ENCODE measurements at regions not wholly inside any gene's neighbourhood (a gene's known extent, or its start where the extent isn't known, plus 50 kb on each side); places are given as distances from the start of the nearest gene placed in this dataset.
"Not testable (repeated sequence)": the region's sequence is repeated elsewhere in the genome, so short reads cannot be mapped to it uniquely, and the experiment has no call there.

GRCh38 chr10:100642295-100642994, 102.9 kb upstream of the PAX2 start:
- no peak for DNase-seq

GRCh38 chr10:100645091-100645490, 100.3 kb upstream of the PAX2 start:
- DNase-seq: no peak

GRCh38 chr10:100645613-100646392, 99.6 kb upstream of the PAX2 start:
- DNase-seq: no peak

- DNase-seq: no peak
Observed at GRCh38 chr10:100647928-100648327, 97.5 kb upstream of the PAX2 start.

- no peak for DNase-seq
Observed at GRCh38 chr10:100650693-100651092, 94.7 kb upstream of the PAX2 start.

DNA sequence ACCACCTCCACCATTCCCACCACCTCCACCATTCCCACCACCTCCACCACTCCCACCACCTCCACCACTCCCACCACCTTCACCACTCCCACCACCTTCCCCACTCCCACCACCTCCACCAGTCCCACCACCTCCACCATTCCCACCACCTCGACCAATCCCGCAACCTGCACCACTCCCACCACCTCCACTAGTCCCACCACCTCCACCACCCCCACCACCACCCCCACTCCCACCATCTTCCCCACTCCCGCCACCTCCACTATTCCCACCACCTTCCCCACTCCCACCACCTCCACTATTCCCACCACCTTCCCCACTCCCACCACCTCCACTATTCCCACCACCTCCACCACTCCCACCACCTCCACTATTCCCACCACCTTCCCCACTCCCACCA, 94.3 kb upstream of the PAX2 start:
- not testable (repeated sequence) for DNase-seq

- no peak for DNase-seq
Observed at GRCh38 chr10:100651916-100652315, 93.5 kb upstream of the PAX2 start.

DNA sequence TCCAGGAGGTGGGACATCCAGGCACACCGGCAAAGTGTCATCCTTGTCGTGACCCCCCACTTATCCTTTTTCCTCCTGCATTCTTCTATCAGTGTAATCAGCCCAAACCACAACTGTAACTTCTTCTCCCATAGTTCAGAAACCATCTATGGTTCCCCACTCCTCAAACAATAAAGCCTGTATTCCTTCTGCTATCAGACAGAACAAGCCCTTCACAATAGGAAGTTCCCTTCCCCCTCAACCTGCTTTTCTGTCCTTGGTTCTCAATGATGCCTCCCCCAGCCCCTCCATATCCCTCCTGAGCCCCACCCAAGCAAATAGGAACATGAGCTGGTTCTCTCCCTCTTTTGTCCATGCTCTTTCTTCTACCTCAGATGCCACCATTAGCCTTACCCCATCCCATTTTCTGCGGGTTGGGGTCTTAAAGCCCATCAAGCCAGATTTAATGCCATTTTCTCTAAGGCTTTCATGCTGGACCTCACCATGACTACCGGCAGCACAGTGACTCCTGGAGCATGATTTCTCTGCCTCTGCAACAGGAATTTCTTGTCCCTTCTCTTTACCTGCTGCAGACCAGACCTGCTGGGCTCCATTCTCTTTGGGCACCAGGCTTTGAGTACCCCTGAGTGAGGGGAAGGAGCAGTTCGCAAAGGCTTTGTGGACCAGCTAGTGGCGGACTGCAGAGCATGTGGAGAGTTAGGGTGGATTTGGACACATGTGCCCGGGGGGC, 92.8 kb upstream of the PAX2 start:
- DNase-seq: no peak

DNA sequence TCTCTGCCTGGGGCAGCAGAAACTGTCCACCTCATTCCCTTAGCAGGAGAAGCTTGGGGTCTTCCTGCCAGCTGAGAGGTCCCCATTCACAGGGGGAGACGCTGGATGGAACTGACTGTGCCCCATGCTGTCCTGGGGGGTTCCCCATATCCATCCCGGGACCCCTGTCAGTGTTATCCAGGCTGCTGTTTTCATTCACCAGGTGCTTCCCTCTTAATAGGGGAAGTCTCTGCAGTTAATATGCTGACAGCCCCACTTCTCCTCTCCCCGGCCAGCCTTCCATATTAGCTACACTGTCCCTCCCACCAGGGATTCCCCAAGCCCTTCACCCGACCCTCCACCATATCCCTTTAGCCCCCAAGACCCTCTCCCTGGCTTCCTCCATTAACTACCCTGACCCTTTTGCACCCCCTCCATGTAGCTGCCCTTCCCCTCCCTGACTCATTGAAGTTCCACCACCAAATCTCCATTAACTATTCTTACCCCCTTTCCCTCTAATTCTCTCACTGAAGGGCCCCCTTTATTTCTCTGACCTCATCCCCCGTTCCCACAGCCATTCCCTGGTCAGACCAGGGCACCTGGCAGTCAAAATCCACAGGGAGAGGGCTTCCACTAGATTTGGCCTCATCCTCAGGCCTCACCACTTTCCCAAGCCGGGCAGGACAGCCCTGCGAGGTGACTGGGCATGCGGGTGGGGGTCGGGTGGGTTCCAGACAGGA, 92.0 kb upstream of the PAX2 start:
- no peak for DNase-seq

GRCh38 chr10:100653957-100654781, 91.2 kb upstream of the PAX2 start:
- peak; percentile 53 to 57 for DNase-seq

GRCh38 chr10:100654782-100655325, 90.5 kb upstream of the PAX2 start:
- DNase-seq: peak; percentile 18 to 30

DNA sequence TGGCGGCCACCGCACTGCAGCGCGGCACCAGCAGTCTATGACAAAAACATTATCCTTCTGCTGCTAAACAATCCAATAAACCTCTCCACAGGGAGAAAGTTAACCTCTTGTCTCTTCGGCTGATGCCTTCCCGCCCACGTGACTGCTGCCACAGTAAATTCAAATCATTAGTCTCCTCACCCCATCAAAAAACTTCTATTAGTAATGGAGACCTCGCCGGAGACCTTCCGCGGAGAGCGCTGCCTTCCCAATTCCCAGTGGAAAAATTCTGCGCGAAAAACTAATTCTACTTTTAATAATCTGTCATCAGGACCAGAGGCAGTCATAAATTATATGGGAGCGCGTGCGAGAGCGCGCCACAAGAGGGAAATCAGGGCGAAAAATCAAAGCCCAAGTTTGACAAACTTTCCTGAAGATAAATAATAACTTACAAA, 90.0 kb upstream of the PAX2 start:
- DNase-seq: no peak

DNA sequence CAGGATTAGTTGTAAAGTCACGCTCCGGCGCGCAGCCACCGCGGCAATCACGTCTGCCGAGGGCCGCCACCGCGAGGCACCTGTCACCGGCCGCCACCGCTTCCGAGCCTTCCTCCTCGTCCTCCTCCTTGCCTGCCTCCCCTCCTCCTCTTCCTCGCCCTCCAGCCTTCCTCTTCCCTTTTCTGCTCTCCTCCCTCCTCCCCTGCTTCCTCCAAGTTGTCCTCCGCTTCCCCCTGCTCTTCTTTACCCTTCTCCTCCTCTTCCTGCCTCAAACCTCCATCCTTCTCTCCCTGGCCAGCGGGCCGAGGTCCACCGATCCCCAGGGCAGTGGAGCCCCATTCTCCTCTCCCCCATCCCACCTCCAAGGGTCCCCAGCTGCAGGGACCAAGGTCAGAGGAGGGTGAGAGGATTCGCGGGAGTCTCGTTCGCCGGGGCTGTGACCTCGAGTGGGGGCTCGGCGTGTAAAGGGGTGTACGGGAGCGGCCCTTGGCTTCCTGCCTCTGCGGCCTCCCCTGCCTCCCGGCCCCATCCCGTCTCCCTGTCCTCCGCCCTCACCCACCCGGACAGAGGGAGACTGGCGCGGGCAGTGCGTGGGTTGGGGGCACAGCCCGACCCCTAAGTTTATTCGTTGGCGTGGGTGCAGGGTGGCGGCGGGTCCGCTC, 89.5 kb upstream of the PAX2 start:
- peak; percentile 19 to 27 for DNase-seq

DNA sequence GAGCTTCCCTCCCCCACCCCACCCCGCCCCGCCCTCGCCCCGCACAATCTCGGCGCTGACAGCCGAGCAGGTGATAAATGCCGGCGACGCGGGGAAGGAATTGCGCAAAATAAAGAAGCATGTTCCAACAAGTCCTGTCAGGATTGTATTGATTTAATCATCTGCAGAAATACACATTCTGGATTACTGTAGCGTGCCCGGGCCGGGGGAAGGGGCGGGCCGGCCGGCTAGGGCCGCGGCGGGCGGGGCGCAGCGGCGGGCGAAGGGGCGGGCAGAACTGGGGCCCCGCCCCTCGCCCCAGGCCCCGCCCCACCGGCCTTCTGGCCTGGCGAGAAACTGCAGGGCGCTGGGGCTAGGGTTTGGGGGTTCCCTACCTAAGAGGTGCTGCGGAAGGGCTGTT, 88.9 kb upstream of the PAX2 start:
- DNase-seq: peak; percentile 11 to 14

GRCh38 chr10:100658269-100658668, 87.1 kb upstream of the PAX2 start:
- no peak for DNase-seq

DNA sequence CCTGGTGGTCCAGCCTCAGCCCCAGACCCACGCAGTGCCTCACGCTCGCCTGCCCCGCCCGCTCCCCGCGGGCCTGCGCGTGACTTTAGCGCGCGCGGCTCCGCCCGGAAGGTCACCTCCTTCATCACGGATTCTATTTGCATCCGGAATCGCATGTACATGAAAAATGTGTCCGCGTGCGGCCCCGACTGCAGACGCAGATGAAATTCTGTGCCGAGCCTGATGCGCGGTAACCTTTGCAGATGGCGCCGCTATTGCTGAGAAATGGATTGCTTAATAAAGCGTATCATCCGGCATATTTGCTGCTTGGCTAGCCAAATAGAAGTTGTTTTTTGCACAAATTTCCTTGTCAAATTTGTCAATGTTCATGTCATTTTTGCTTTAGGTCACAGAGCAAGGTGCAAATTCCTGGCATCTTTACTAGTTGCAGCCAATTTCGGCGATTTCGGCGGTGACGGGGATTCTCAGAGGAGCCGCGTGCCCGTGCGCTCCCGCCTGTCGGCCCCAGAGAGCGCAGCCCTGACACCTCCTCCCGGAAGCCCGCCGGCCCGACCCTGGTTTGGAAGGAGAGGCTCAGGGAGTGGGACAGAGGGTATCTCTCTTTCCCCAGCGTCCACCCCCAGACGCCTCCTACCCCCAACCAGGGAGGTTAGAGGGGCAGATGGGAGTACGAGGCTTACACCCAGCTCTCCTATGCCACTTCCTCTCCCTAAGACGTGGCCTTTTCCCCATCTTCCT, 85.9 kb upstream of the PAX2 start:
- no peak for DNase-seq

GRCh38 chr10:100660365-100660764, 85.0 kb upstream of the PAX2 start:
- DNase-seq: no peak

DNA sequence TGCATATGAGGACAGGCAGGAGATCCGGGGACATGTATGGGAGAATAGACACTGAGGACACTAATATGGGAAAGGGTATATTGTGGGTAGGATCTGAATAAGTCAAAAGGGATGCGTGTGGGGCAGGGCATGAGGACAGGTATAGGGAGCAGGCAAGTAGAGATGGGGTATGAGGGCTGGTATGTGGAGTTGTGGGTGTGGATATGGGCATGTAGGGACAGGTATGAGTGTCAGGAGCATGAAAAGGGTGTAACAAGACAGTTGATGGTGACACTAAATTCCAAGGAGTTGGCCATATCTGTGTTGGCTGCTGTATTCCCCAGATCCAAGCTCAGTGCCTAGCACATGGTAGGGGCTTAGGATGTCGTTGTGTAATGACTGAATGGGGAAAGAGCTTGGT, 84.4 kb upstream of the PAX2 start:
- DNase-seq: no peak

DNA sequence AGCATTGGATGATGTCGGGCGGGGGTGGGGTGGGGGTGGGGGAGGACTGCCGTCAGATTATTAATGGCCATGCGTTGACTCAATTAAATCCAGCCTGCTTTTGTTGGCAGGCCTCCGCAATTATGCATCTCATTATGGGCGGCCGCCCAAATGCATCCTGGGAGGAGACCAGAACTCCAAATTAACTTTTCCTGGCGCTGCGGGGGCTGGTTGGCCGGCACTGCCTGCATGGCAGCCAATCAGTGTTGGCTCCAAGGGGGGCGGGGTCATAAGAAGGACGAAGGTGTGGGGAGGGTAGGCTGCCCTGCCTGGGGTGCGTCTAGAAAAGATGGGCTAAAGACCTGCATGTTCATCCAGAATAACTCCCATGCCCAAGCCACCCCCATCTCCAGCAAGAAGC, 83.9 kb upstream of the PAX2 start:
- DNase-seq: no peak

DNA sequence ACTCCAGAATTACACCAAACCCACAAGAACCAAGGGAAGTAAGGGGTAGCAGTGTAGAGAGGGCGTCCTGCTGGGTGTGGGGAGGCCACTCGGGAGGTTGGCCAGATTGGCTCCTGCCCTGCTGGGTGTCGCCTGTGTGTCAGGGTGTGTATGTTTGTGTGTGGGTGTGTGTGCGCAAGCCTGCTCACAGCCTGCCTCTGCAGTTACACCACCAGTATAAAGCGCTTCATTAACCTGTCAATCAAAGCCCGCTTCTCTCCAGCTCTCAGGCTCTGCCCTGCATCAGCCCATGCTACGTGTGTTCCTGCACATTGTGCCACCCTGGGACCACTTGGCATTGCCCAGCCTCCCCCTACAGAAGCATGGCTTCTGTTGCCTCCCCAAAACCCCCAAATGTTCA, 83.3 kb upstream of the PAX2 start:
- no peak for DNase-seq

All from activated CD4-positive, alpha-beta T cell treated with anti-CD3 and anti-CD28 coated beads, Interleukin-2, amount 50 U/mL, for 48 hours (primary cell).